DMS114 treated with DMSO at 0.1 percent for 48 hours (cell line): ENCODE measurements at regions not wholly inside any gene's neighbourhood (a gene's known extent, or its start where the extent isn't known, plus 50 kb on each side); places are given as distances from the start of the nearest gene placed in this dataset.

Experiments used
- DNase-seq: peaks from one replicate; lab custom pipeline; 2025; ENCODE audit not compliant: unreplicated experiment; lab: John Stamatoyannopoulos, UW

- no peak for DNase-seq
These were observed 76.6 kb upstream of the DAB2 start for GRCh38 chr5:39501397-39501796.

GRCh38 chr5:39500551-39501175, 75.9 kb upstream of the DAB2 start:
- DNase-seq: no peak

GRCh38 chr5:39498278-39498952, 73.6 kb upstream of the DAB2 start:
- DNase-seq: no peak

GRCh38 chr5:39497322-39497721, 72.5 kb upstream of the DAB2 start:
- no peak for DNase-seq

GRCh38 chr5:39495227-39495626, 70.4 kb upstream of the DAB2 start:
- DNase-seq: no peak

GRCh38 chr5:39494534-39494933, 69.8 kb upstream of the DAB2 start:
- no peak for DNase-seq

- DNase-seq: no peak
These were observed 69.3 kb upstream of the DAB2 start for GRCh38 chr5:39494107-39494510.

GRCh38 chr5:39491210-39491609, 66.4 kb upstream of the DAB2 start:
- no peak for DNase-seq

GRCh38 chr5:39489263-39489662, 64.5 kb upstream of the DAB2 start:
- DNase-seq: no peak

GRCh38 chr5:39486790-39487189, 62.0 kb upstream of the DAB2 start:
- DNase-seq: no peak

- no peak for DNase-seq
These were observed 61.6 kb upstream of the DAB2 start for GRCh38 chr5:39486361-39486760.

- no peak for DNase-seq
These were observed 60.3 kb upstream of the DAB2 start for GRCh38 chr5:39485079-39485478.

- no peak for DNase-seq
These were observed 59.9 kb upstream of the DAB2 start for GRCh38 chr5:39484673-39485072.

- no peak for DNase-seq
These were observed 57.3 kb upstream of the DAB2 start for GRCh38 chr5:39482098-39482497.

GRCh38 chr5:39479537-39479936, 54.8 kb upstream of the DAB2 start:
- no peak for DNase-seq

- DNase-seq: no peak
These were observed 54.1 kb upstream of the DAB2 start for GRCh38 chr5:39478863-39479262.

GRCh38 chr5:39476843-39477220, 52.1 kb upstream of the DAB2 start:
- no peak for DNase-seq

- DNase-seq: no peak
These were observed 51.4 kb upstream of the DAB2 start for GRCh38 chr5:39475881-39476842.

- no peak for DNase-seq
These were observed 50.4 kb upstream of the DAB2 start for GRCh38 chr5:39475159-39475571.
